Peyer's patch (tissue), 4 donors: ENCODE measurements at regions not wholly inside any gene's neighbourhood (a gene's known extent, or its start where the extent isn't known, plus 50 kb on each side); places are given as distances from the start of the nearest gene placed in this dataset.

Experiments
- DNase-seq, 3 donors: peaks; one replicate each; pipeline ENCODE4 v3.0.0-alpha.2; 2017 to 2019
- H3K27ac ChIP-seq, 4 donors: fragments of 200-600 bp; sonication (generic); one replicate each; pipeline ENCODE4 v1.5.1; 2016 to 2019
- H3K27me3 ChIP-seq, 2 donors: fragments of 200-600 bp; sonication (generic); one replicate each; pipeline ENCODE4 v1.5.1; 2019
- H3K36me3 ChIP-seq, 3 donors: fragments of 200-600 bp; sonication (generic); one replicate each; pipeline ENCODE4 v1.5.1; 2016 to 2019
- H3K4me1 ChIP-seq, 4 donors: fragments of 200-600 bp; sonication (generic); one replicate each; pipeline ENCODE4 v1.5.1; 2016 to 2019
- H3K4me3 ChIP-seq, 4 donors: fragments of 200-600 bp; sonication (generic); 1 replicate in 3 of 4; 2 replicates in 1 of 4; pipeline ENCODE4 v1.5.1; 2016 to 2019; ENCODE audit warnings: mild to moderate bottlenecking in 1 of 4
- H3K9me3 ChIP-seq, 4 donors: fragments of 200-600 bp; sonication (generic); one replicate each; pipeline ENCODE4 v1.5.1; 2016 to 2019; ENCODE audit warnings: mild to moderate bottlenecking in 1 of 4
- POLR2A ChIP-seq, 2 donors: fragments of 450-650 bp; IDR thresholded peaks; one replicate each; pipeline ENCODE4 v1.5.1; 2017; ENCODE audit warnings: antibody characterized with exemption in 2 of 2, mild to moderate bottlenecking in 2 of 2, moderate library complexity in 2 of 2
- TF ChIP-seq, protein P1 (sequence below), 6 experiments: fragments of 450-650 bp in 4 of 6; fragments of 200-600 bp in 2 of 6; sonication (generic) in 1 of 6; IDR thresholded peaks; one replicate each; pipeline ENCODE4 v1.5.1; 2017 to 2019; ENCODE audit warnings: antibody characterized with exemption in 6 of 6, mild to moderate bottlenecking in 3 of 6, moderate library complexity in 1 of 6

DNA sequence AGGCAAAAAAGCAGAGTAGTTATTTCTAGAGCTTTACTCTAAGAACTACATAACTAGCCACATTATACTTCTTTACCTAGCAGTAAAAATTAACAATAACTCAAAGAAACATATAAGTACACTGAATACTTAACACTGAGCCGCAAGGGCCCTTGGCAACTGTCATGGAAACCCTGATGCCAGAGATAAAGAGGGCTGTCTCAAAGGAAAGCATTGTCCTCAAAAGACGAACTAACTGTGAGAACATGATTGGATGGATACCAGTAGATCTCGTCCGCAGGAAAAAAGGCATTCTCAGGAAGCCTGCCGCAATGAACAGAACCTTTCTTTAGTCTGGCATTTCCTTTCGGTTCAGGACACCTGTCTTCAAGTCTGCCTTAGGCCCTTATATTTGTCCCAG is 379.0 kb upstream of the SLC30A5 start:
- Histone ChIP-seq H3K27ac (no peak overlapping the region), H3K36me3 (no peaks in the 10 kb centered on the region), H3K27me3 (no peaks in the 10 kb centered on the region), H3K4me1 (no peaks in the 10 kb centered on the region), H3K4me3 (no peak overlapping the region), H3K9me3 (no peaks in the 10 kb centered on the region)
- DNase-seq: no peak
- TF ChIP-seq, protein P1, sequence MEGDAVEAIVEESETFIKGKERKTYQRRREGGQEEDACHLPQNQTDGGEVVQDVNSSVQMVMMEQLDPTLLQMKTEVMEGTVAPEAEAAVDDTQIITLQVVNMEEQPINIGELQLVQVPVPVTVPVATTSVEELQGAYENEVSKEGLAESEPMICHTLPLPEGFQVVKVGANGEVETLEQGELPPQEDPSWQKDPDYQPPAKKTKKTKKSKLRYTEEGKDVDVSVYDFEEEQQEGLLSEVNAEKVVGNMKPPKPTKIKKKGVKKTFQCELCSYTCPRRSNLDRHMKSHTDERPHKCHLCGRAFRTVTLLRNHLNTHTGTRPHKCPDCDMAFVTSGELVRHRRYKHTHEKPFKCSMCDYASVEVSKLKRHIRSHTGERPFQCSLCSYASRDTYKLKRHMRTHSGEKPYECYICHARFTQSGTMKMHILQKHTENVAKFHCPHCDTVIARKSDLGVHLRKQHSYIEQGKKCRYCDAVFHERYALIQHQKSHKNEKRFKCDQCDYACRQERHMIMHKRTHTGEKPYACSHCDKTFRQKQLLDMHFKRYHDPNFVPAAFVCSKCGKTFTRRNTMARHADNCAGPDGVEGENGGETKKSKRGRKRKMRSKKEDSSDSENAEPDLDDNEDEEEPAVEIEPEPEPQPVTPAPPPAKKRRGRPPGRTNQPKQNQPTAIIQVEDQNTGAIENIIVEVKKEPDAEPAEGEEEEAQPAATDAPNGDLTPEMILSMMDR (IDR thresholded peaks at IDR 0.05): no peak
- TF ChIP-seq POLR2A (IDR thresholded peaks at IDR 0.05): no peak

DNA sequence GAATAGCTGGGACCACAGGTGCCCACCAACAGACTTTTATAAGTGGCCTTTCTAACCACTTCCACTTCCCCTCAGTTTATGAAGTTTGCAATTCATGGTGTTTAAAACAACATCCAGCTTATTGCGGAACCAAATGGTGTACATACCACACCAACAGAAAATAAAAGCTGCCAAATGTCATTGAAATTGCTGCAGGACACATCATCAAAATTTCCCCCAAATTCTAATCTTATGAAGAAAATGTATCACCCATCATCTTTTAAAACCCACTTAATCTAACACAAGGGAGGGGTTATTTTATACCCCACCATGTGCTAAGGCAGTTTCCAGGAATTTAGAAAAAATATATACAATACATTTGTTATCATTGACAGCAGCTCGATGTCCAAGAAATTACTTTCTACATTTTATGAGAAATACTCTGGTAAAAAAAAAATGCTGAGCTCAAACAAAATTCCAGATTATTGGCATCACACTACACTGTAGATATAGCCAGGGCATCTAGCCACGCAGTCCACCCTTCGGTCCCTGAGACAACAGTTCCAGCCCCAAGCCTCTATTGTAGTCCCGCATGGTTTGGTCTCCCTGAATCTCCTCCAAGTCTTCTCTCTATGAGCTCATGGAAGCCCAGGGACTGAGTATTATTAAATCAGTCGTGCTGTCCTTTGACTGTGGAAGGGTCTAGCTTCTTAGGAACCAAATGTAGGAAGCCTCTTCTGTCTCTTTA is 372.8 kb upstream of the SLC30A5 start:
- no peak overlapping the region for H3K27ac ChIP-seq
- H3K4me1 ChIP-seq: no peaks in the 10 kb centered on the region
- no peak for DNase-seq
- no peaks in the 10 kb centered on the region for H3K27me3 ChIP-seq
- no peaks in the 10 kb centered on the region for H3K36me3 ChIP-seq
- H3K9me3 ChIP-seq: no peaks in the 10 kb centered on the region
- no peak for TF ChIP-seq POLR2A (IDR thresholded peaks at IDR 0.05)
- TF ChIP-seq, protein P1 (IDR thresholded peaks at IDR 0.05): no peak
- H3K4me3 ChIP-seq: no peak overlapping the region

DNA sequence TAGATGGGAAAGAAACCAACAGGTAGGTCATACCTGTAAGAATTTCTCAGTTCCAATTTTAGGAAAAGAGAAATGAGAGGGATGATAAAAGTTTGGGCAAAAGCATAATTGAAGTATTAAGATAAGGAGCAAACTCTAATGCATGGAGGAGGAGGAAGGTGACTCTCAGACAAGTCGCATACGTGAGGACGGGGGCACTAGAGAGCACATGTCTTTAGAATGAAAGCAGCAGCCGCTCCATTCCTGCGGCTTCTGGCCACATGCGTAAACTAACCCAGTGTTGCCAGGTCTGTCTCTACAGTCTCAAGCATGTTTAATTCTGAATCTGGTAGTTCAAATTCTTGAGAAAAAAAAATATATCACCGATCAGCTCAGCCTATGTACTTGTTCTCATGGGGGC is 371.5 kb upstream of the SLC30A5 start:
- TF ChIP-seq POLR2A (IDR thresholded peaks at IDR 0.05): no peak
- TF ChIP-seq, protein P1 (IDR thresholded peaks at IDR 0.05): no peak
- H3K4me1 ChIP-seq: no peaks in the 10 kb centered on the region

DNA sequence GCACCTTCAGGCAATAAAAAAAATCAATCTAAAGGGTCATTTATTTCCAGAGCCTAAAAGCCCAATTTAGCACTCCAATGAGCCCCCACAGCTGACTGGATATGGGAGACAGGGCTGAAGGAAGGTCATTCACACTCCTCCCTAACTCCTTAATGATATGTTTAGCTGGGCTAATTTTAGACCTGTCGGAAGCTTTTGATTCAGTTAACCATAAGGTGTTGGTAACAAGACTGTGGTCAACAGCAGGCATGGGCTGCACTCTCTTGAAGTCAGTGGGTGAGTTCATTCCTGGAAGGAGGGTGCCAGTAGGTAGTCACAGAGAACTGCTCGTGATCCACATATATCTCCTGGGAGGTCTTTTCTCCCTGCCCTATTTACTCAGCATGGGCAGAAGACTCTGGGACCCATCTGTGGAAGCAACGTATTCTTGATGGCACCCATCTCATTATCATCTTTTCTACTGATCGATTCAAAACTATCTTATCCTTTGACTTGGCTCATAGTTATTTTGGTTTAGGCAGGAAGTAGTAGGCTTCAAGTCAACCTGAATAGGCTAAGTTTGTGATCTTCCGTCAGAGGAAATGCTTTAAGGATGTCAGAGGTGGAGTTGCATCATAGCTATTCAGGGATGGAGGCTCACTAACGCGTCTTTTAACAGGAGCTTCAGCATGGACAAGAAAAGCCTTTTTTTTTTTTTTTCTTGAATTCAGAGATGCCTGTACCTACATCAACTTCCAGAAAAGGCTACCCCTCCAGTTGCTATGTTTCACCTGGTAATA is 367.7 kb upstream of the SLC30A5 start:
- H3K4me1 ChIP-seq: peaks cover 0 to 8% (median 0%) of the 10 kb centered on the region in 4 donors
- H3K9me3 ChIP-seq: no peaks in the 10 kb centered on the region
- no peak for DNase-seq
- H3K27ac ChIP-seq: no peak overlapping the region
- no peaks in the 10 kb centered on the region for H3K27me3 ChIP-seq
- H3K4me3 ChIP-seq: no peak overlapping the region
- no peaks in the 10 kb centered on the region for H3K36me3 ChIP-seq
- TF ChIP-seq POLR2A (IDR thresholded peaks at IDR 0.05): no peak
- TF ChIP-seq, protein P1 (IDR thresholded peaks at IDR 0.05): no peak

More for the DNA sequence above, 371.5 kb upstream of the SLC30A5 start:
- H3K27ac ChIP-seq: no peak overlapping the region
- H3K27me3 ChIP-seq: no peaks in the 10 kb centered on the region
- no peaks in the 10 kb centered on the region for H3K9me3 ChIP-seq
- H3K36me3 ChIP-seq: no peaks in the 10 kb centered on the region
- H3K4me3 ChIP-seq: no peak overlapping the region
- DNase-seq: no peak

DNA sequence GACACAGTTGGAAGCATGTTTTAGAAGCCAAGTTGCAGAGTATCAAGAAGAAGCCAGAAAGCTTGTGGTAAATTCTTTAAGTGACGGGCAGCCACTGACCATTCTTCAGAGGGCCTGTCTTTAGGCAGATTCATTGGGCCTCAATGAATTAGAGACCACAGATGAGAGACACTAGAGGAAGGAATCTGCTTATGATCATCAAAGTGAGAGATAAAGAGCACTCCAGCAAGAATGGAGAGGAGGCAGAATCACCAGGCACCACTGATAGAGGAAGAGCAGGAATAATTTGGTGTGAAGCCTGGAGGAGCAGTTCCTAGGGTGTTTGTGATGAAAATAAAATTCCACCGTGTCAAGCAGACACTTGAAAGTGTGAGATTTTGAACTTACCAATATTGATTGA is 365.9 kb upstream of the SLC30A5 start:
- Histone ChIP-seq H3K4me3 (no peak overlapping the region), H3K27me3 (no peaks in the 10 kb centered on the region), H3K9me3 (no peaks in the 10 kb centered on the region), H3K4me1 (peaks cover 0 to 8% (median 0%) of the 10 kb centered on the region in 4 donors), H3K27ac (no peak overlapping the region), H3K36me3 (no peaks in the 10 kb centered on the region)
- no peak for DNase-seq
- TF ChIP-seq, protein P1 (IDR thresholded peaks at IDR 0.05): no peak
- no peak for TF ChIP-seq POLR2A (IDR thresholded peaks at IDR 0.05)
